Memory B cell (primary cell): ENCODE measurements at regions not wholly inside any gene's neighbourhood (a gene's known extent, or its start where the extent isn't known, plus 50 kb on each side); places are given as distances from the start of the nearest gene placed in this dataset.

Source experiments
- ATAC-seq: fragments of 150-1000 bp; cut with Tn5 transposase; 2 replicates; pipeline ENCODE4 v1.10.0; 2021; ENCODE audit warnings: low read depth, mild to moderate bottlenecking, moderate library complexity
- DNase-seq, 2 donors: peaks; one replicate each; pipeline ENCODE4 v3.0.0; 2022; ENCODE audit warnings: low spot score in 2 of 2
- H3K27ac Mint-ChIP-seq: one replicate; pipeline ENCODE4 v1.8.0; 2022; ENCODE audit warnings: mild to moderate bottlenecking, moderate library complexity, mixed read lengths
- H3K27me3 Mint-ChIP-seq: one replicate; pipeline ENCODE4 v1.8.0; 2022; ENCODE audit warnings: mixed read lengths
- H3K36me3 Mint-ChIP-seq: one replicate; pipeline ENCODE4 v1.8.0; 2022; ENCODE audit warnings: mild to moderate bottlenecking, mixed read lengths
- H3K4me1 Mint-ChIP-seq: one replicate; pipeline ENCODE4 v1.8.0; 2022; ENCODE audit warnings: mixed read lengths
- H3K4me3 Mint-ChIP-seq: one replicate; pipeline ENCODE4 v1.8.0; 2022; ENCODE audit warnings: mild to moderate bottlenecking, moderate library complexity, mixed read lengths
- H3K9me3 Mint-ChIP-seq: one replicate; pipeline ENCODE4 v1.8.0; 2022; ENCODE audit warnings: mixed read lengths

DNA sequence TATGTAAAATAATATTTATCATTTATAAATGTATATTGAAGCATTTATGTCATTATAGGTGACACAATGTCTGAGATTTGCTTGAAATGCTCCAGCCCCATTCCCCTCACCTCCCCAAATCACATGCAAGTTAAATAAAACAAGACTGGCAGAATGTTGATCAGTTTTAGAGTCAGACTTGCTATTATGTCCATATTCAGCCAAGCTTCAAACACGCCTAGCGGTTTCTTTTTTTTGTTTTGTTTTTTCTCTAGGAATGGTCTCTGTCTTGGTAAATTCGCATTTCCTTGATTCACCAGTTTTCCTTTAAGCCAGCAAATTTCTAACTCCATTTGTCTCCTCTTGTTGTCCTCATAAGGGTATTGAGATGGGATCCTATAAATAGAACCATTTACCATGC lies 153.0 kb upstream of the HMHB1 start:
- DNase-seq, result no peak
- Mint-ChIP-seq H3K4me1 (no peaks in the 10 kb centered on the region), H3K36me3 (no peaks in the 10 kb centered on the region), H3K27ac (no peak overlapping the region), H3K27me3 (no peaks in the 10 kb centered on the region), H3K4me3 (no peak overlapping the region), H3K9me3 (no peaks in the 10 kb centered on the region)
- ATAC-seq, result no peak

DNA sequence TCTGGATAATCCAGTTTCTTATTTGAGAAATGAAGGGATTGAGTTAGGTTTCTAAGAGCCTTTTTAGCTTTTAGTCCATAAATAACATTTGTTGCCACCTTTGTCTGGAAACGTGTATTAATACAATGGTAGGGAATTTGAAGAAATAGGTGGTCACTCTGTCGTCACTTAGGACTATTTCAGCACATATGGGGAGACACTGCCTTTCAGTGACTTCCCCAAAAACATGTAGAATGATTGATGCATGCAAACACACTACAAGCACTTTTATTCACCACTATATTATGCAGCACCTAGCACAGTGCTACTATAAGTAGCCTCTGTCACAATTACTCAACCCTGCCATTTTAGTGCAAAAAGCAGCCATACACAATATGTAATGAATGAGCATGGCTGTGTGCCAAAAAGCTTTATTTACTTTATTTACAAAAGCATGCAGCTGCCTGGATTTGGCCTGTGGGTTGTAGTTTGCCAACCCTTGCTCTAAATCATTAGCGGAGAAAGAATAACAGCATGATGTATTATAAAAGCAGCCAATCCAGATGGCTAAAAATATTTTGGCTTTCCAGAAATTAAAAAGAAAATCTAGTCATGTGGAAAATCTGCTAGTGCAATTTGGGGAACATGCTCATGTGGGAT lies 154.2 kb upstream of the HMHB1 start:
- Mint-ChIP-seq H3K4me1 (no peaks in the 10 kb centered on the region), H3K27me3 (no peaks in the 10 kb centered on the region), H3K36me3 (no peaks in the 10 kb centered on the region)

DNA sequence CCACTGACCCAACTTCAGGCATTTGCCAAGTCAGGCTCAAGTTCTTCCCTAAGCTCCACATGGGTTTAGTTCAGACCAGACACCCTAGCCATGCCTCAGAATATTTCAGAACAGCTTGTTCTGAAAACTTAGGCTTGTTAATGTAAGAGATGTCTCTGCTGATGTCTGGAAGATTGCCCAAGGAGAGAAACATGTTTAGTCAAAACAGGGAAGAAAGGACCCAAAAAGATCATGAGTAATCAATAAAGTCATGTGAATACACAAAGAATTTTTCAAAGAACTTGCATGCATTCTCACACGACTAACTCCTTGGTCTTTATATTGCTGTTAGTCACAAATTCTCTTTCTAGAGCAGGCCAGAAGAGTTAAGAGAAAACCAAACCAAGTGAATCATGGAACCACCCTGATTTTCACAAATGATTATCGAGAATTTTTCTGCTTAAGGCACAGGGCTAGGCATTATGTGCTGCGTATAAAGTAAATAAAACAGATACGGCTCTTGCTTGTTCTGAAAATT lies 158.1 kb upstream of the HMHB1 start:
- Mint-ChIP-seq H3K4me3 (no peak overlapping the region), H3K27me3 (peaks cover 4% of the 10 kb centered on the region), H3K27ac (no peak overlapping the region), H3K36me3 (no peaks in the 10 kb centered on the region), H3K9me3 (no peaks in the 10 kb centered on the region), H3K4me1 (peaks cover 3% of the 10 kb centered on the region)
- DNase-seq (no peak), ATAC-seq (no peak)

More for the DNA sequence above, 154.2 kb upstream of the HMHB1 start:
- ATAC-seq, result no peak
- no peak overlapping the region for H3K4me3 Mint-ChIP-seq
- no peaks in the 10 kb centered on the region for H3K9me3 Mint-ChIP-seq
- no peak overlapping the region for H3K27ac Mint-ChIP-seq
- no peak for DNase-seq

DNA sequence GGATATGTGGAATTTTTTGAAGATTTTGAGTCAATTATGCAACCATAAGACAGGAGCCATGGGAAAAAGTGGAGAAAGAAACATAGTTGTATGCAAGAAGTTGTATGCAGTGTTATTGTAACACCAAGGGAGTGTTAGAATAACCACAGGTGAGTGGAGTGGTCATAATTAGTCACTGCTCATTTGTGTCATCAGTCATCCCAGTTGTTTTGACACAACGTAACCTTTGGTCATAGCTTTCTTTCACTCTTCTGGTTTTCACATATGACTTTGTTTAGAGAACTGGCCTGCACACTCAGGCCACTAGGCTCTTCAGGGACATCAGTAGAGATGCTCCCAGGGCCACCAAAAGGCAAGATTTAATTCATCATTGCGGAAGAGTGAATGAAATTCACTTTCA lies 158.7 kb upstream of the HMHB1 start:
- Mint-ChIP-seq H3K4me3 (no peak overlapping the region), H3K27me3 (peaks cover 5% of the 10 kb centered on the region)

DNA sequence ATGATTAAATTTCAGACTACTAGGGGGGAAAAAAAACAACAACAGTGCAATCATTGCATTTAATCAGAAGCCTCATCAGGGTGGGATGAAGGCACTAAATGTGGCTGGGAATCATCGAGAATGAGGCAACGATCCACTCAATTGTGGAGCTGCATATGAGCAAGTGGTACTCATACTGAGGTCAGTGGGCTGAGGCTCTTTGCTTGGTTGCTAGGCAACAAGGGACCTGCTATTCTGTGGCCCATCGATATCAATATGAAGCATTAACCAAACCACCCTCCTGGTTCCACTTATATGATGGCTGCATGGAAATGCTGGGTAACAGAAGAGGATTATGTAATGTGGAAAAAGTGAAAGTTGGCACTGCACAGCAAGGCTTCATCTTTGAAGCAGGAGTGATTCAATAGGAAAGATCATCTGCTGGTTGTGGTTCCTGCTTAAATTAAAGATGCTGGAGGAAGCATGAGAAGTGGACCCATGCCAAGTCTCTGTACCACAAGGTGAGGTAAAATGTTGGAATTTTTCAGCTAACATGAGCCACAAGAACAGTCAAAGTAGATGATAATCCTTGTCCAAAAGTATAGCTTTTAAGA lies 159.8 kb upstream of the HMHB1 start:
- ATAC-seq (no peak), DNase-seq (no peak)
- H3K27me3 Mint-ChIP-seq, result peaks cover 5% of the 10 kb centered on the region
- H3K4me3 Mint-ChIP-seq, result no peak overlapping the region
- H3K27ac Mint-ChIP-seq, result no peak overlapping the region
- no peaks in the 10 kb centered on the region for H3K36me3 Mint-ChIP-seq
- peaks cover 5% of the 10 kb centered on the region for H3K4me1 Mint-ChIP-seq
- H3K9me3 Mint-ChIP-seq, result no peaks in the 10 kb centered on the region

More for the DNA sequence above, 158.7 kb upstream of the HMHB1 start:
- H3K27ac Mint-ChIP-seq, result no peak overlapping the region
- ATAC-seq (no peak), DNase-seq (no peak)
- H3K4me1 Mint-ChIP-seq, result peaks cover 5% of the 10 kb centered on the region
- no peaks in the 10 kb centered on the region for H3K36me3 Mint-ChIP-seq
- H3K9me3 Mint-ChIP-seq, result no peaks in the 10 kb centered on the region

DNA sequence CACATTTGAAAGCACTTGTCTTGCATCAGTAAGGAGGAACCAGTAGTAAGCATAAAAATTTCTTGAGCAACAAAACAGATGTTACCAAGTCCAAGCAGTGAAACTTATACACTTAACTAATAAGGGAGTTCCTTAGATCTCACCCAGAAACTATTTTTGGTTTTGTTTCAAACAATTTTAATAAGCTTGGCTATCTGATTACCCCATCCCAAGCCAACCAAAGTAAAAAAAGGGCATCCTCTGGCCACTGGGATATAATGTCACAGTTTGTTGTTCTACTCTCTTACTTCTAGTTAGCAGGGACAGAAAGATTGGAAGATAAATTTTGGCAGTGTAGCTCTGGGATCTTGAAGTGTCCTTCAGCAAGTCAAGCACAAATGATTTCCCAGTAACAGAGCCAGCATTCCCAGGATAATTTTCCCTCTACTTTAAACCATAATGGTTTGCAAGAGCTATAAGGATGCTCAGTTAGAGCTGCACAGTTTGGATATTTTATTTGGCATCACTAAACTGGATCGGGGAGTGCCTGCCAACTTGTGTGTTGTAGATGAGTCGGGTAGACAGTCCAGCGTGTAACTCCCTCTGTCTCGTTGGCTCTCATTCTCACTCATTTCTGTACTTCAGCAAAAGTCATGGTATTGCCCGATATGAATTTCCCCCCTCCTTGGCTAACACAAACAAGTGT lies 161.9 kb upstream of the HMHB1 start:
- Mint-ChIP-seq H3K36me3 (no peaks in the 10 kb centered on the region), H3K4me1 (peaks cover 5% of the 10 kb centered on the region), H3K9me3 (no peaks in the 10 kb centered on the region), H3K27me3 (peaks cover 5% of the 10 kb centered on the region), H3K4me3 (no peak overlapping the region), H3K27ac (no peak overlapping the region)
- ATAC-seq, result no peak
- DNase-seq, result no peak

DNA sequence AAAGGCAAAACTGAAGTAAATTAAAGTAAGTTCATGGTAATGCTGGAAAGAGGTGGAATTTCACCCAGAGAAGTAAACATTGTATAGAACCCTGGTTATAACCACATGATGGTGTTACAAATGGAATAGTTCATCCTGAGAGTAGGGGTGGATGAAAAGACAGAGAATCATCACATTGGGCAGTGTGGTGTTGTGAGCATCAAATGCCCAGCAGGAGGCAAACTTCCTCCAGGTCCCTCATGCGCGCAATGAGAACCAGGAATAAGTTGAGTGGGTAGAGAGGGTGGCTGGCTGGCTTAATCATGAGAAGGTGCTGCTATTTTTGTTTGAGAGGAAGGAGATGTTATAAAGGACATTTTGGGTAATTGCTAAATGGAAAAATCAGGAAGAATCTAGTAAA lies 163.3 kb upstream of the HMHB1 start:
- H3K27ac Mint-ChIP-seq, result no peak overlapping the region
- peaks cover 5% of the 10 kb centered on the region for H3K27me3 Mint-ChIP-seq
- DNase-seq, result no peak
- ATAC-seq, result no peak
- no peaks in the 10 kb centered on the region for H3K36me3 Mint-ChIP-seq
- no peaks in the 10 kb centered on the region for H3K9me3 Mint-ChIP-seq
- H3K4me1 Mint-ChIP-seq, result peaks cover 5% of the 10 kb centered on the region
- H3K4me3 Mint-ChIP-seq, result no peak overlapping the region

DNA sequence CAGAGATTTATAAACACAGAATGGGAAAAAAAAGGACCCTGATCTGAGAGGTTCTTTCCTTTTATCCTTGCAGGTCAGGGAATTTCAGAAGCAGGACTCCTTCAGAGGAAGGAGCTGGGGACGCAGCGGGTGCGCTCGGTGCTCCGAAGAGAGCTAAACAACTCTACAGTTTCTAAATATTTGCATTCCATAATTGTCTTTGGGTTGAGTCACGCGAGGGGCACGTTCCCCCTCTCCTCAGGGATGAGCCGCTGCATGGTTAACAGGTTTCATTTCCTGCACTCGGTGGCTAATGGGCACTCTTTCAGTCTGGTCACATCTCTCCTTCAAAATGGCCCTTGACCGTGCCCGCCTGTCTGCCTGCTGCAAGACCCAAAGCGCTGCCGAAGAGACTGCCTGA lies 165.0 kb upstream of the HMHB1 start:
- H3K27me3 Mint-ChIP-seq, result peaks cover 2% of the 10 kb centered on the region
- peaks cover 2% of the 10 kb centered on the region for H3K4me1 Mint-ChIP-seq
- no peak overlapping the region for H3K4me3 Mint-ChIP-seq
- ATAC-seq, result no peak
- H3K27ac Mint-ChIP-seq, result no peak overlapping the region
- DNase-seq, result no peak
- H3K36me3 Mint-ChIP-seq, result no peaks in the 10 kb centered on the region
- no peaks in the 10 kb centered on the region for H3K9me3 Mint-ChIP-seq

DNA sequence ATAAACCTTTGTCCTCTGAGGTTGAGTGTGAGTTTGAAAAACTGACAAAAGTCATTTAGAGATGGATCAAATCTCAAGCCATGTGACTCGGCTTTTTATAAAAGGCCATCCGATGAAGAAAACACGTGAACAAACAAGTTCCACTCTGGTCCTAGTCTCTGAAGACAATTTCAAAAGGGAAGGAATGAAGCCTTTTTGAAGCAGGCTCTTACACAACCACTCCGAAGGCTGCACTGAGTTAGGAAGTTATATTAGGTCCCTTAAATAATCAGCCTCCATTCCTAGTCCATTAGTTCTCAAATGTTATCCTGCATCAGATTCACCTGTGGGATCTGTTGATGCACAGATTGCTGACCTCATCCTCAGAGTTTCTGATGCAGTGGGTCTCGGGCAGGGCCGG lies 166.6 kb upstream of the HMHB1 start:
- Mint-ChIP-seq H3K27me3 (peaks cover 2% of the 10 kb centered on the region), H3K36me3 (no peaks in the 10 kb centered on the region), H3K9me3 (no peaks in the 10 kb centered on the region), H3K4me3 (no peak overlapping the region), H3K27ac (no peak overlapping the region), H3K4me1 (peaks cover 2% of the 10 kb centered on the region)
- no peak for ATAC-seq
- DNase-seq, result no peak

DNA sequence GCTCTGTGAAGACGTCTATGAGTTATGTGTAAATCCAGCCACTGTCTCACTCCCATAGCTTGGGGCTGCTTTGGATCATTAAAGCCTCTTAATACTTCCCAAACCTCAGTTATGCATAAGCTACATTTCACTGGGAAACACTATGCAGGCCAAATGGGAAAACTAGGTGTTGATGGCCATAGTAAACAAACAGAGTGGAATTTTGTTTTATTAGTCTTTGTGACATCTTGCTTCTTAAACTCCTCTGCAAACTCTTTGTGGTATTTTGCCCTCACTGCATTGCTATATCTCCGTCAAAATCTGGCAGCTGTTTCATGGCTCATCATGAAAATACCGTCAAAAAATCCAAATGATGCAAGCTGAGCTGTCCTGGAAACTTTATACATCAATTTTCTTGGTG lies 167.2 kb upstream of the HMHB1 start:
- Mint-ChIP-seq H3K4me3 (no peak overlapping the region), H3K36me3 (no peaks in the 10 kb centered on the region), H3K9me3 (no peaks in the 10 kb centered on the region), H3K27ac (no peak overlapping the region), H3K4me1 (peaks cover 2% of the 10 kb centered on the region), H3K27me3 (peaks cover 2% of the 10 kb centered on the region)
- DNase-seq, result no peak
- no peak for ATAC-seq

DNA sequence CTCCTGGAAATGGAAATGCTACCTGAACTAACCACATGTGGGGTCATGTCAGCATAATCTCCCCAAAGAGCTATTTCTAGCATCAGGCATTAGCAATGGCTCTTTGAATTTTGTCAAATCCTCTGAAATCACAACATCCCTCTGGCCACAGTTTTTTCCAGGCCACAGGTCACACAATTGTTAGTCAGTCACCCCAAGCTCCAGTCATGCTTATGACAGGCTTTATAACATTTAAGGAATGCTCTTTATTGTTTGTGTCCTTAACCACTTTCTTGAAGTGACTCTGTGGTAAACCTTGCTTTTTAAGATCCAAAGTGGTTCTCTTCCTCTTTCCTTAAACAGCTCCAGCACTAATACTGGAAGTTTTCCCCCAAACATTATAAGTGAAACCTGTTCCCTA lies 169.2 kb upstream of the HMHB1 start:
- DNase-seq (no peak), ATAC-seq (no peak)
- no peak overlapping the region for H3K27ac Mint-ChIP-seq
- H3K36me3 Mint-ChIP-seq, result no peaks in the 10 kb centered on the region
- H3K4me3 Mint-ChIP-seq, result no peak overlapping the region
- no peaks in the 10 kb centered on the region for H3K27me3 Mint-ChIP-seq
- no peaks in the 10 kb centered on the region for H3K4me1 Mint-ChIP-seq
- H3K9me3 Mint-ChIP-seq, result no peaks in the 10 kb centered on the region

DNA sequence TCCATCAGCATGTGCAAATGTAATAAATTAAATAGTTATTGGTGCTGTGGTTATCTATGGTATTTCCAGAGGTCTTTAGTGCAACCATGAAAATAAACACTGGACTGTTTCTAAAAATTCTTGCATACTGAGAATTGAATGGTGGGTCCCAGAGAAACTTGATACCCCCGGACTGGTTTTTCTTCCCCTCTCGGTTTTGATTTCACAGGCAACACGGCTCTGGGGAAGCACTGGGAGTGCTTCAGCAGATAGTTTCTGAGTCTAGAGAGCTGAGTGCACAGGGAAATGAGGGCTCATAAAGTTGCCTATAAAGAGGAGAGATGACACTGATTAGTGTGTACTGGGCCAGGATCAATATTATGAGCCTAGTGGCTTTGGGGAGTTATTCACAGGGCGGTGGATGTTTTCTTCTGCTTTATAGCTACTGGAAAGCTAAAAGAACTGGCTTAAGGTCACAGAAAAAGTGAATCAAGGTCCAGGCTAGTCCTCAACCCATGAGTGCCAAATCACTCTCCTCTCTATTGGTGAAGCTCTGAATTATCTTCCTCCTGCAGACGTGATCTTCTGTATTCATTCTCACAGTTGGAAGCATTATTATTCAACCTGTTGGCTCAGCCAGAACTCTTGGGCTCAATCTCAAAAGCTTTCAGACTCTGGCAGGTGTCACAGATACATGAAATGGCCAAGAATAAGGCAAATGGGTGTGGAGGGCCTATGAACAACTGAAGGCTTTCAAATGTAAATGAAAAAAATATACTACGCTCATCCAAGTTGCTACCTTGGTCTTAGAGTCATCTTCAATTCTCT lies 170.2 kb upstream of the HMHB1 start:
- ATAC-seq (no peak), DNase-seq (no peak)
- no peaks in the 10 kb centered on the region for H3K4me1 Mint-ChIP-seq
- no peaks in the 10 kb centered on the region for H3K36me3 Mint-ChIP-seq
- no peak overlapping the region for H3K4me3 Mint-ChIP-seq
- no peak overlapping the region for H3K27ac Mint-ChIP-seq
- no peaks in the 10 kb centered on the region for H3K27me3 Mint-ChIP-seq
- no peaks in the 10 kb centered on the region for H3K9me3 Mint-ChIP-seq

DNA sequence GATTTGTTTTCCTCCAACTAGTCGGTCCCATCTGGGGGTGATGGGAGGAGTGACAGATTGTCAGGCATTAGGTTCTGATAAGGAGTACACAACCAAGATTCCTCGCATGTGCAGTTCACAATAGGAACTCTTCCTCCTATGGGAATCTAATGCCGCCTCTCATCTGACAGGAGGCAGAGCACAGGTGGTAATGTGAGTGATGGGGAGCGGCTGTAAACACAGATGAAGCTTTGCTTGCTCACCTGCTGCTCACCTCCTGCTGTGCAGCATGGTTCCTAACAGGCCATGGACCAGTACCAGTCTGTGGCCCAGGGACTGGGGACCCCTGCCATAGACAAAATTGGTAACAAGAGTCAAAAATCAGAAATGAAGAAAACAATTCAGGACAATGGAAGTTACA lies 173.3 kb upstream of the HMHB1 start:
- no peak overlapping the region for H3K27ac Mint-ChIP-seq
- DNase-seq, result no peak
- no peaks in the 10 kb centered on the region for H3K4me1 Mint-ChIP-seq
- H3K27me3 Mint-ChIP-seq, result no peaks in the 10 kb centered on the region
- ATAC-seq, result no peak
- no peak overlapping the region for H3K4me3 Mint-ChIP-seq
- H3K9me3 Mint-ChIP-seq, result no peaks in the 10 kb centered on the region
- no peaks in the 10 kb centered on the region for H3K36me3 Mint-ChIP-seq

DNA sequence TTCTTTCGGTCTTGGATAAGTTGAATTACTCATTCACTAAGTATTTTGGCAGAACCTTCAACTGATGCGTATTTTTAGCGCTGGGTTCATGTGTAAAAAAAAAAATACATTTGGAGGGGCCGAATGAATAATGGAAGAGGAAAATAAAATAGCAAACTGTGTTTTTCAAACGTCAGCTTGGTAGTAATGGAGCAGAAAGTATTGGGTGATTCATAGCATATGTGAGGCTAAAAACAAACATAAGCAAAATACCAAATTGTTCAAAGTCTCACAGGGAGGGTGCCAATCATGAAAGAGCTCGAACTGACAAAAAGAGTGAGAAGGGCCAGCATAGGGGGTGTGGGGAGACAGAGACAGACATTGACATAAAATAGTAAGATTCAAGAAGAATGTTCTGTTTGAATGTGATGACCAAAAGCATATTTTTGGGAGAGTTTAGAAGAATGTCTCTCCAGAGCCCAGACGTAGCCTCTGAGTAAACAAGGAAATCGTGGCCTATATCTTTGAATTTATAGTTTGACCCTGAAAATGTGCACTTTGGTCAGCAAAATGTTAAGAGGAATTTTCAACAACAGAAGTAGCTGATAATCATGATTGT lies 174.9 kb upstream of the HMHB1 start:
- no peak overlapping the region for H3K27ac Mint-ChIP-seq
- DNase-seq (no peak), ATAC-seq (no peak)
- no peak overlapping the region for H3K4me3 Mint-ChIP-seq
- H3K36me3 Mint-ChIP-seq, result no peaks in the 10 kb centered on the region
- no peaks in the 10 kb centered on the region for H3K27me3 Mint-ChIP-seq
- no peaks in the 10 kb centered on the region for H3K9me3 Mint-ChIP-seq
- H3K4me1 Mint-ChIP-seq, result no peaks in the 10 kb centered on the region
